ENCODE measurements at regions not wholly inside any gene's neighbourhood (a gene's known extent, or its start where the extent isn't known, plus 50 kb on each side); places are given as distances from the start of the nearest gene placed in this dataset.

DNA sequence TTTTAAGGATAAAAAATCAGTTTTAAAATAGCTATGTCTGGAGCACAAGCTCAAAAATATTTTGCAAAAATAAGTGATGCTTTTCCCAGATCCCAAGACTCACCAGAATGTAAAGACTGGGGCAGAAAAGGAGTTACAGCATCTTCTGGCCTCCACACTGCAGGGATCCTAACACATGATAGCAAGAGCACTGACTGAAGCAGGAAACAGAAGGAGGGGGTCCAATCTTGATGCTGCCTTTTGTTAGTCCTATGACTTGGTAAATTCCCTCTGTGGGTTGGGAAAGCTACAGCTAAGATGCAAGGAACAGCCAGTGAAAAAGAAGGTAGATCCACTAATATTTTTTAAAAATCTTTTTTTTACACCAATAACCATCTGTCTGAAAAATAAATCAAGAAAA is 54.2 kb upstream of the TNR start (continued):
- TF ChIP-seq, protein P1, sequence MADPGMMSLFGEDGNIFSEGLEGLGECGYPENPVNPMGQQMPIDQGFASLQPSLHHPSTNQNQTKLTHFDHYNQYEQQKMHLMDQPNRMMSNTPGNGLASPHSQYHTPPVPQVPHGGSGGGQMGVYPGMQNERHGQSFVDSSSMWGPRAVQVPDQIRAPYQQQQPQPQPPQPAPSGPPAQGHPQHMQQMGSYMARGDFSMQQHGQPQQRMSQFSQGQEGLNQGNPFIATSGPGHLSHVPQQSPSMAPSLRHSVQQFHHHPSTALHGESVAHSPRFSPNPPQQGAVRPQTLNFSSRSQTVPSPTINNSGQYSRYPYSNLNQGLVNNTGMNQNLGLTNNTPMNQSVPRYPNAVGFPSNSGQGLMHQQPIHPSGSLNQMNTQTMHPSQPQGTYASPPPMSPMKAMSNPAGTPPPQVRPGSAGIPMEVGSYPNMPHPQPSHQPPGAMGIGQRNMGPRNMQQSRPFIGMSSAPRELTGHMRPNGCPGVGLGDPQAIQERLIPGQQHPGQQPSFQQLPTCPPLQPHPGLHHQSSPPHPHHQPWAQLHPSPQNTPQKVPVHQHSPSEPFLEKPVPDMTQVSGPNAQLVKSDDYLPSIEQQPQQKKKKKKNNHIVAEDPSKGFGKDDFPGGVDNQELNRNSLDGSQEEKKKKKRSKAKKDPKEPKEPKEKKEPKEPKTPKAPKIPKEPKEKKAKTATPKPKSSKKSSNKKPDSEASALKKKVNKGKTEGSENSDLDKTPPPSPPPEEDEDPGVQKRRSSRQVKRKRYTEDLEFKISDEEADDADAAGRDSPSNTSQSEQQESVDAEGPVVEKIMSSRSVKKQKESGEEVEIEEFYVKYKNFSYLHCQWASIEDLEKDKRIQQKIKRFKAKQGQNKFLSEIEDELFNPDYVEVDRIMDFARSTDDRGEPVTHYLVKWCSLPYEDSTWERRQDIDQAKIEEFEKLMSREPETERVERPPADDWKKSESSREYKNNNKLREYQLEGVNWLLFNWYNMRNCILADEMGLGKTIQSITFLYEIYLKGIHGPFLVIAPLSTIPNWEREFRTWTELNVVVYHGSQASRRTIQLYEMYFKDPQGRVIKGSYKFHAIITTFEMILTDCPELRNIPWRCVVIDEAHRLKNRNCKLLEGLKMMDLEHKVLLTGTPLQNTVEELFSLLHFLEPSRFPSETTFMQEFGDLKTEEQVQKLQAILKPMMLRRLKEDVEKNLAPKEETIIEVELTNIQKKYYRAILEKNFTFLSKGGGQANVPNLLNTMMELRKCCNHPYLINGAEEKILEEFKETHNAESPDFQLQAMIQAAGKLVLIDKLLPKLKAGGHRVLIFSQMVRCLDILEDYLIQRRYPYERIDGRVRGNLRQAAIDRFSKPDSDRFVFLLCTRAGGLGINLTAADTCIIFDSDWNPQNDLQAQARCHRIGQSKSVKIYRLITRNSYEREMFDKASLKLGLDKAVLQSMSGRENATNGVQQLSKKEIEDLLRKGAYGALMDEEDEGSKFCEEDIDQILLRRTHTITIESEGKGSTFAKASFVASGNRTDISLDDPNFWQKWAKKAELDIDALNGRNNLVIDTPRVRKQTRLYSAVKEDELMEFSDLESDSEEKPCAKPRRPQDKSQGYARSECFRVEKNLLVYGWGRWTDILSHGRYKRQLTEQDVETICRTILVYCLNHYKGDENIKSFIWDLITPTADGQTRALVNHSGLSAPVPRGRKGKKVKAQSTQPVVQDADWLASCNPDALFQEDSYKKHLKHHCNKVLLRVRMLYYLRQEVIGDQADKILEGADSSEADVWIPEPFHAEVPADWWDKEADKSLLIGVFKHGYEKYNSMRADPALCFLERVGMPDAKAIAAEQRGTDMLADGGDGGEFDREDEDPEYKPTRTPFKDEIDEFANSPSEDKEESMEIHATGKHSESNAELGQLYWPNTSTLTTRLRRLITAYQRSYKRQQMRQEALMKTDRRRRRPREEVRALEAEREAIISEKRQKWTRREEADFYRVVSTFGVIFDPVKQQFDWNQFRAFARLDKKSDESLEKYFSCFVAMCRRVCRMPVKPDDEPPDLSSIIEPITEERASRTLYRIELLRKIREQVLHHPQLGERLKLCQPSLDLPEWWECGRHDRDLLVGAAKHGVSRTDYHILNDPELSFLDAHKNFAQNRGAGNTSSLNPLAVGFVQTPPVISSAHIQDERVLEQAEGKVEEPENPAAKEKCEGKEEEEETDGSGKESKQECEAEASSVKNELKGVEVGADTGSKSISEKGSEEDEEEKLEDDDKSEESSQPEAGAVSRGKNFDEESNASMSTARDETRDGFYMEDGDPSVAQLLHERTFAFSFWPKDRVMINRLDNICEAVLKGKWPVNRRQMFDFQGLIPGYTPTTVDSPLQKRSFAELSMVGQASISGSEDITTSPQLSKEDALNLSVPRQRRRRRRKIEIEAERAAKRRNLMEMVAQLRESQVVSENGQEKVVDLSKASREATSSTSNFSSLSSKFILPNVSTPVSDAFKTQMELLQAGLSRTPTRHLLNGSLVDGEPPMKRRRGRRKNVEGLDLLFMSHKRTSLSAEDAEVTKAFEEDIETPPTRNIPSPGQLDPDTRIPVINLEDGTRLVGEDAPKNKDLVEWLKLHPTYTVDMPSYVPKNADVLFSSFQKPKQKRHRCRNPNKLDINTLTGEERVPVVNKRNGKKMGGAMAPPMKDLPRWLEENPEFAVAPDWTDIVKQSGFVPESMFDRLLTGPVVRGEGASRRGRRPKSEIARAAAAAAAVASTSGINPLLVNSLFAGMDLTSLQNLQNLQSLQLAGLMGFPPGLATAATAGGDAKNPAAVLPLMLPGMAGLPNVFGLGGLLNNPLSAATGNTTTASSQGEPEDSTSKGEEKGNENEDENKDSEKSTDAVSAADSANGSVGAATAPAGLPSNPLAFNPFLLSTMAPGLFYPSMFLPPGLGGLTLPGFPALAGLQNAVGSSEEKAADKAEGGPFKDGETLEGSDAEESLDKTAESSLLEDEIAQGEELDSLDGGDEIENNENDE (IDR thresholded peaks at IDR 0.05; ENCODE audit: insufficient replicate concordance, low read length) = no peak
- TF ChIP-seq CREB1 (IDR thresholded peaks at IDR 0.05) = no peak
- no peak for TF ChIP-seq YY1 (IDR thresholded peaks at IDR 0.05; ENCODE audit: low read depth, low read length)
- TF ChIP-seq EZH2 (IDR thresholded peaks at IDR 0.05; ENCODE audit: low read depth, low read length, severe bottlenecking) = no peak
- no peak for TF ChIP-seq CBX8 (IDR thresholded peaks at IDR 0.05; ENCODE audit: borderline replicate concordance, low read depth, low read length)
- TF ChIP-seq TEAD4 (IDR thresholded peaks at IDR 0.05; ENCODE audit: low read depth, low read length) = no peak
- TF ChIP-seq RXRA (IDR thresholded peaks at IDR 0.05; ENCODE audit: insufficient read depth, low read depth, low read length) = no peak
- no peak for TF ChIP-seq SIN3A (conservative IDR thresholded peaks at IDR 0.05 in 1 of 2, IDR thresholded peaks at IDR 0.05 in 1 of 2; ENCODE audit: low read depth in 1 of 2, low read length in 2 of 2)
- TF ChIP-seq, protein P2, sequence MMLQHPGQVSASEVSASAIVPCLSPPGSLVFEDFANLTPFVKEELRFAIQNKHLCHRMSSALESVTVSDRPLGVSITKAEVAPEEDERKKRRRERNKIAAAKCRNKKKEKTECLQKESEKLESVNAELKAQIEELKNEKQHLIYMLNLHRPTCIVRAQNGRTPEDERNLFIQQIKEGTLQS (IDR thresholded peaks at IDR 0.05; ENCODE audit: insufficient read depth, low read depth, low read length) = no peak
- TF ChIP-seq POLR2A (IDR thresholded peaks at IDR 0.05; ENCODE audit: control extremely low read depth in 1 of 2, low read depth in 2 of 2, low read length in 2 of 2) = no peak
- TF ChIP-seq KDM1A (IDR thresholded peaks at IDR 0.05; ENCODE audit: borderline replicate concordance, low read length) = no peak
- TF ChIP-seq SP2 (IDR thresholded peaks at IDR 0.05; ENCODE audit: low read length) = no peak
- TF ChIP-seq POLR2AphosphoS5 (IDR thresholded peaks at IDR 0.05; ENCODE audit: low read depth, low read length) = no peak
